ENCODE measurements at regions not wholly inside any gene's neighbourhood (a gene's known extent, or its start where the extent isn't known, plus 50 kb on each side); places are given as distances from the start of the nearest gene placed in this dataset.

- peak; percentile 55; the same call in 1 of the 2 replicates for TF ChIP-seq PRDM4 (tag by site-specific recombination; IDR thresholded peaks at IDR 0.05)
- TF ChIP-seq KLF17 (tag by site-specific recombination; IDR thresholded peaks at IDR 0.05), result no peak
- 0 out of 2 replicates have a peak, but pooled peaks have one; percentile 14 for TF ChIP-seq MZF1 (tag by site-specific recombination; IDR thresholded peaks at IDR 0.05; ENCODE audit: borderline replicate concordance)
- no peak for TF ChIP-seq ZNF174 (tag by site-specific recombination; IDR thresholded peaks at IDR 0.05)
- no peak for TF ChIP-seq ZNF175 (tag by site-specific recombination; IDR thresholded peaks at IDR 0.05)
- TF ChIP-seq ZNF843 (tag by site-specific recombination; IDR thresholded peaks at IDR 0.05), result no peak; the same call in 1 of the 2 replicates
- TF ChIP-seq ZXDB (tag by site-specific recombination; IDR thresholded peaks at IDR 0.05), result peak; percentile 80
- peak; percentile 30 for TF ChIP-seq GLIS1 (tag by site-specific recombination; IDR thresholded peaks at IDR 0.05)
These were observed 332.4 kb upstream of the PRICKLE1 start (continued) for GRCh38 chr12:42921741-42922504.

GRCh38 chr12:42919691-42920090 lies 330.1 kb upstream of the PRICKLE1 start:
- ChIA-PET POLR2A (no interaction called here), CTCF (interaction anchor here (0.8 kb wide), 1 partner anchor 350 kb away, joined by 3 read pairs; no protein-coding TSS in a partner anchor)
- no peak overlapping the region for H3K4me3 ChIP-seq (ENCODE audit: low read depth, low read length)
- no peak overlapping the region for H3K27ac ChIP-seq (ENCODE audit: extremely low read depth, low read depth, low read length)
- H3K4me1 ChIP-seq (ENCODE audit: control insufficient read depth, insufficient read depth, low read length), result peaks cover 27% of the 10 kb centered on the region
- H3K9me3 ChIP-seq (ENCODE audit: control insufficient read depth, insufficient read depth, low read depth, low read length), result no peaks in the 10 kb centered on the region
- H3K36me3 ChIP-seq (ENCODE audit: control insufficient read depth in 2 of 2, insufficient read depth in 1 of 2, low read length in 2 of 2), result no peaks in the 10 kb centered on the region
- TF ChIP-seq ZNF654 (tag by site-specific recombination; IDR thresholded peaks at IDR 0.05; ENCODE audit: low read depth), result no peak
- TF ChIP-seq ZXDB (tag by site-specific recombination; IDR thresholded peaks at IDR 0.05), result no peak
- no peak for TF ChIP-seq KLF8 (tag by site-specific recombination; IDR thresholded peaks at IDR 0.05)
- TF ChIP-seq ZNF311 (tag by site-specific recombination; IDR thresholded peaks at IDR 0.05; ENCODE audit: borderline replicate concordance), result no peak
- no peak for TF ChIP-seq GLI4 (tag by site-specific recombination; IDR thresholded peaks at IDR 0.05)
- no peak for TF ChIP-seq ZNF629 (tag by site-specific recombination; IDR thresholded peaks at IDR 0.05)
- TF ChIP-seq ZNF155 (tag by site-specific recombination; IDR thresholded peaks at IDR 0.05), result no peak
- TF ChIP-seq ZFP41 (tag by site-specific recombination; IDR thresholded peaks at IDR 0.05; ENCODE audit: borderline replicate concordance), result no peak
- TF ChIP-seq ZNF2 (tag by site-specific recombination; IDR thresholded peaks at IDR 0.05), result no peak
- TF ChIP-seq ZNF529 (tag by site-specific recombination; IDR thresholded peaks at IDR 0.05; ENCODE audit: insufficient replicate concordance), result no peak
- TF ChIP-seq SP3 (tag by site-specific recombination; IDR thresholded peaks at IDR 0.05), result no peak
- TF ChIP-seq GFI1B (tag by site-specific recombination; IDR thresholded peaks at IDR 0.05), result no peak
- TF ChIP-seq ZNF677 (tag by site-specific recombination; IDR thresholded peaks at IDR 0.05), result no peak
- TF ChIP-seq KLF17 (tag by site-specific recombination; IDR thresholded peaks at IDR 0.05), result no peak
- no peak for TF ChIP-seq ZNF148 (tag by site-specific recombination; IDR thresholded peaks at IDR 0.05; ENCODE audit: borderline replicate concordance)
- no peak for TF ChIP-seq FEZF1 (tag by site-specific recombination; IDR thresholded peaks at IDR 0.05)
- no peak for TF ChIP-seq ZNF48 (tag by site-specific recombination; IDR thresholded peaks at IDR 0.05)
- TF ChIP-seq ELK4 (IDR thresholded peaks at IDR 0.05; ENCODE audit: borderline replicate concordance, low read depth, low read length), result no peak
- TF ChIP-seq KLF10 (tag by site-specific recombination; IDR thresholded peaks at IDR 0.05), result no peak
